OCI-LY7 (cell line): ENCODE measurements at regions not wholly inside any gene's neighbourhood (a gene's known extent, or its start where the extent isn't known, plus 50 kb on each side); places are given as distances from the start of the nearest gene placed in this dataset.
"Not testable (repeated sequence)": the region's sequence is repeated elsewhere in the genome, so short reads cannot be mapped to it uniquely, and the experiment has no call there.

ENCODE experiments used
- BruUV-seq: library from RNA; stranded (reverse); fragments of 400-500 nt; replicated peaks from 2 replicates; lab custom pipeline; 2021; lab: Mats Ljungman, UMichigan
- CTCF ChIA-PET: fragments of 300-600 bp; sonication (Branson Sonifier 250); formaldehyde crosslinking; loops from one replicate; lab custom pipeline; 2022; ENCODE audit warnings: antibody characterized with exemption; ENCODE audit not compliant: unreplicated experiment; lab: Charles Lee
- POLR2A ChIA-PET: fragments of 300-600 bp; sonication (Branson Sonifier 250); formaldehyde crosslinking; loops from one replicate; lab custom pipeline; 2022; ENCODE audit warnings: antibody characterized with exemption; lab: Charles Lee
- DNase-seq: peaks from one replicate; pipeline ENCODE4 v3.0.0-alpha.2; 2015; ENCODE audit warnings: low spot score
- H2AFZ ChIP-seq: fragments of 200-600 bp; sonication (generic), shearing (Covaris generic); 2 replicates; pipeline ENCODE4 v1.6.1; 2014; ENCODE audit warnings: mild to moderate bottlenecking, antibody characterized with exemption, low read length, moderate library complexity
- H3K27ac ChIP-seq: fragments of 200-600 bp; sonication (generic); 2 replicates; pipeline ENCODE4 v1.5.1; 2014; ENCODE audit warnings: mixed run types, low read depth, mild to moderate bottlenecking, moderate library complexity, low read length, inconsistent platforms; ENCODE audit not compliant: poor library complexity, severe bottlenecking
- H3K36me3 ChIP-seq: fragments of 200-600 bp; sonication (generic); 2 replicates; pipeline ENCODE4 v1.6.1; 2014; ENCODE audit warnings: mild to moderate bottlenecking, antibody characterized with exemption, low read length, moderate library complexity, mixed read lengths; ENCODE audit not compliant: insufficient read depth
- H3K4me1 ChIP-seq: fragments of 200-600 bp; sonication (generic); 2 replicates; pipeline ENCODE4 v1.5.1; 2014; ENCODE audit warnings: mild to moderate bottlenecking, low read length; ENCODE audit not compliant: insufficient read depth, poor library complexity, severe bottlenecking
- H3K4me2 ChIP-seq: fragments of 200-600 bp; sonication (generic); 2 replicates; pipeline ENCODE4 v1.6.1; 2014; ENCODE audit warnings: mild to moderate bottlenecking, low read length
- H3K4me3 ChIP-seq: fragments of 200-600 bp; sonication (generic); 2 replicates; pipeline ENCODE4 v1.5.1; 2014; ENCODE audit warnings: mild to moderate bottlenecking, low read depth, low read length; ENCODE audit not compliant: poor library complexity, severe bottlenecking
- H3K79me2 ChIP-seq: fragments of 200-600 bp; sonication (generic); 2 replicates; pipeline ENCODE4 v1.6.1; 2016; ENCODE audit warnings: low read depth, mild to moderate bottlenecking, low read length, moderate library complexity, mixed read lengths; ENCODE audit not compliant: insufficient read depth
- H3K9me2 ChIP-seq: fragments of 200-600 bp; sonication (generic); 2 replicates; pipeline ENCODE4 v1.6.1; 2016; ENCODE audit warnings: mild to moderate bottlenecking, low read length, mixed read lengths; ENCODE audit not compliant: insufficient read depth
- H3K9me3 ChIP-seq: fragments of 200-600 bp; sonication (generic); 2 replicates; pipeline ENCODE4 v1.6.1; 2014; ENCODE audit warnings: mild to moderate bottlenecking, mixed run types, low read length, mixed read lengths
- H4K20me1 ChIP-seq: fragments of 200-600 bp; sonication (generic); 2 replicates; pipeline ENCODE4 v1.6.1; 2014; ENCODE audit warnings: mild to moderate bottlenecking, antibody characterized with exemption, low read length, moderate library complexity, mixed read lengths; ENCODE audit not compliant: insufficient read depth
- CTCF ChIP-seq: fragments of 200-600 bp; sonication (generic); conservative IDR thresholded peaks from 2 replicates; pipeline ENCODE4 v1.5.1; 2014; ENCODE audit warnings: mild to moderate bottlenecking, antibody characterized with exemption, low read length, moderate library complexity, mixed read lengths
- EZH2phosphoT487 ChIP-seq: fragments of 200-600 bp; sonication (generic); IDR thresholded peaks from 2 replicates; pipeline ENCODE4 v1.6.1; 2018; ENCODE audit warnings: low read depth, borderline replicate concordance, mild to moderate bottlenecking, mixed run types, antibody characterized with exemption, low read length, moderate library complexity, mixed read lengths
- intact Hi-C: fragments of 100-400 bp; cut with micrococcal nuclease; formaldehyde crosslinking; loops from one replicate; pipeline ENCODE4 v1.10.0; 2022; ENCODE audit not compliant: unreplicated experiment

- no peaks in the 10 kb centered on the region for H3K79me2 ChIP-seq
- H2AFZ ChIP-seq, result no peak overlapping the region
- H3K4me3 ChIP-seq, result no peak overlapping the region
- POLR2A ChIA-PET, result no interaction called here
- DNase-seq, result no peak
- H3K9me2 ChIP-seq, result no peaks in the 10 kb centered on the region
- H4K20me1 ChIP-seq, result no peaks in the 10 kb centered on the region
- H3K27ac ChIP-seq, result no peak overlapping the region
- CTCF ChIA-PET, result no interaction called here
- BruUV-seq, result no TSS peak
- no peaks in the 10 kb centered on the region for H3K9me3 ChIP-seq
- intact Hi-C loops, result no loop called here
- no peak overlapping the region for H3K4me2 ChIP-seq
- no peaks in the 10 kb centered on the region for H3K36me3 ChIP-seq
- H3K4me1 ChIP-seq, result no peaks in the 10 kb centered on the region
- TF ChIP-seq CTCF, result no peak
- TF ChIP-seq EZH2phosphoT487, result no peak
Measured at GRCh38 chr9:81069923-81070322, 619.4 kb downstream of the TLE1 start.

GRCh38 chr9:81069038-81069795 lies 620.1 kb downstream of the TLE1 start:
- Histone ChIP-seq H3K27ac (no peak overlapping the region), H3K79me2 (no peaks in the 10 kb centered on the region), H4K20me1 (no peaks in the 10 kb centered on the region), H3K4me3 (no peak overlapping the region), H2AFZ (no peak overlapping the region), H3K36me3 (no peaks in the 10 kb centered on the region), H3K4me1 (no peaks in the 10 kb centered on the region), H3K9me3 (no peaks in the 10 kb centered on the region), H3K4me2 (no peak overlapping the region), H3K9me2 (no peaks in the 10 kb centered on the region)
- POLR2A ChIA-PET, result no interaction called here
- CTCF ChIA-PET, result no interaction called here
- no peak for DNase-seq
- TF ChIP-seq CTCF (no peak), EZH2phosphoT487 (no peak)
- intact Hi-C loops, result no loop called here
- no TSS peak for BruUV-seq

DNA sequence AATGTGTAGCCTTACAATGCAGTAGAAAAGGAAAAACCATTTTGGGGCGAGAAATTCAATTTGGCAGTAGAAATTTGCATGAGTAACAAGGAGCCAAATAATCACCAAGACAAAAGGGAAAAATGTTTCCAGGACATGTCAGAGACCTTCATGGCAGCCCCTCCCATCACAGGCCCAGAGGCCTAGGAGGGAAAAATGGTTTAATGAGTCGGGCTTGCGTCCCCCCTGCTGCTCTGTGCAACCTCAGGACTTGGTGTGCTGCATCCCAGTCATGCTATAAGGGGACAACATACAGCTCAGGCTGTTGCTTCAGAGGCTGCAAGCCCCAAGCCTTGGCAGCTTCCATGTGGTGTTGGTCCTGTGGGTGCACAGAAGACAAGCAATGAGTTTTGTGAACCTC lies 626.4 kb downstream of the TLE1 start:
- H2AFZ ChIP-seq, H3K4me3 ChIP-seq, DNase-seq, BruUV-seq, H3K9me3 ChIP-seq, H4K20me1 ChIP-seq, H3K4me2 ChIP-seq, H3K4me1 ChIP-seq, H3K36me3 ChIP-seq, H3K27ac ChIP-seq, H3K9me2 ChIP-seq, POLR2A ChIA-PET, CTCF ChIA-PET, H3K79me2 ChIP-seq, intact Hi-C loops: not testable (repeated sequence)
